A673 (cell line): ENCODE measurements at regions not wholly inside any gene's neighbourhood (a gene's known extent, or its start where the extent isn't known, plus 50 kb on each side); places are given as distances from the start of the nearest gene placed in this dataset.

Experiments
- BruUV-seq: library from RNA; stranded (reverse); fragments of 400-500 nt; replicated peaks from 2 replicates; lab custom pipeline; 2021; lab: Mats Ljungman, UMichigan
- CTCF ChIA-PET: fragments of 300-600 bp; sonication (Branson Sonifier 250); formaldehyde crosslinking; loops from one replicate; lab custom pipeline; 2022; ENCODE audit warnings: antibody characterized with exemption; lab: Charles Lee
- POLR2A ChIA-PET: fragments of 300-600 bp; sonication (Branson Sonifier 250); formaldehyde crosslinking; loops from one replicate; lab custom pipeline; 2022; ENCODE audit warnings: antibody characterized with exemption; ENCODE audit not compliant: low non-redundant PET; lab: Charles Lee
- DNase-seq: peaks from one replicate; pipeline ENCODE4 v3.0.0-alpha.2; 2015; ENCODE audit warnings: low spot score
- H3K27ac ChIP-seq: fragments of 200-600 bp; sonication (generic); 2 replicates; pipeline ENCODE4 v1.5.1; 2016; ENCODE audit warnings: mixed run types, low read depth, mild to moderate bottlenecking, mixed read lengths, antibody characterized with exemption, low read length; ENCODE audit not compliant: poor library complexity, severe bottlenecking
- H3K27me3 ChIP-seq: fragments of 200-600 bp; sonication (generic); replicated peaks from 2 replicates; pipeline ENCODE4 v1.6.1; 2017; ENCODE audit warnings: mixed run types, low read depth, mild to moderate bottlenecking, mixed read lengths, antibody characterized with exemption, low read length; ENCODE audit not compliant: insufficient read depth, poor library complexity
- H3K36me3 ChIP-seq: fragments of 200-600 bp; sonication (generic); 2 replicates; pipeline ENCODE4 v1.6.1; 2016; ENCODE audit warnings: mixed run types, mild to moderate bottlenecking, mixed read lengths, antibody characterized with exemption, low read length; ENCODE audit not compliant: insufficient read depth, poor library complexity, severe bottlenecking
- H3K4me1 ChIP-seq: fragments of 200-600 bp; sonication (generic); 2 replicates; pipeline ENCODE4 v1.6.1; 2017; ENCODE audit warnings: mixed run types, mild to moderate bottlenecking, mixed read lengths, antibody characterized with exemption, low read length; ENCODE audit not compliant: insufficient read depth, poor library complexity, severe bottlenecking
- H3K4me3 ChIP-seq: fragments of 200-600 bp; sonication (generic); 2 replicates; pipeline ENCODE4 v1.5.1; 2016; ENCODE audit warnings: low read depth, mixed run types, mild to moderate bottlenecking, mixed read lengths, low read length; ENCODE audit not compliant: poor library complexity, severe bottlenecking
- H3K9me3 ChIP-seq: fragments of 200-600 bp; sonication (generic); 2 replicates; pipeline ENCODE4 v1.6.1; 2016; ENCODE audit warnings: mixed run types, low read depth, mild to moderate bottlenecking, mixed read lengths, antibody characterized with exemption, low read length; ENCODE audit not compliant: poor library complexity, severe bottlenecking
- EZH2 ChIP-seq: fragments of 200-600 bp; sonication (generic); IDR thresholded peaks from 2 replicates; pipeline ENCODE4 v1.6.1; 2017; ENCODE audit warnings: borderline replicate concordance, low read depth, mild to moderate bottlenecking, mixed read lengths, antibody characterized with exemption, low read length; ENCODE audit not compliant: poor library complexity, severe bottlenecking
- intact Hi-C: fragments of 100-400 bp; cut with micrococcal nuclease; formaldehyde crosslinking; loops from one replicate; pipeline ENCODE4 v1.10.0; 2022; ENCODE audit not compliant: unreplicated experiment
- TF ChIP-seq, protein P1 (sequence below): fragments of 300-800, 200-600 bp; sonication (generic); conservative IDR thresholded peaks from 2 replicates; pipeline ENCODE4 v1.5.1; 2017; ENCODE audit warnings: low read depth, mild to moderate bottlenecking, antibody characterized with exemption, low read length, moderate library complexity, mixed read lengths

DNA sequence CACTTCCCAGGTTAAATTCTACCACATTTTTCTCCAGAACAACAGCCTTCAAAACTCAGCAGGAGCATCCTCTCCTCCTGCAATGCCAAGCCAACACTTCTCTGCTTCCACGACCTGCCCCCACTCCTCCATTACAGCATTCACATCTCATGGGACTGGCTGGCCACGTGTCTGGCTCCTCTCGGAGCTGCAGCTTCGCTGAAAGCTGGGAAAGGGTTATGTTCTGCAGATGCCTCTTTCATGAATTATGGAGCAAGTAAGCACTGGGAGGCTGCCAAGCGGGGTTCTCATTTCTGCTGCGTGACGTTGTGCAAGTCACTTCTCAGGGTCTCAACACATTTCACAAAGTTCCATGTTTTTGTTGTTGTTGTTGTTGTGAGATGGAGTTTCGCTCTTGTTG lies 142.2 kb upstream of the RFLNA start:
- no peak overlapping the region for H3K4me3 ChIP-seq
- H3K9me3 ChIP-seq = no peaks in the 10 kb centered on the region
- ChIA-PET CTCF (no interaction called here), POLR2A (no interaction called here)
- peak; percentile 38 for DNase-seq
- intact Hi-C loops = no loop called here
- H3K36me3 ChIP-seq = no peaks in the 10 kb centered on the region
- TF ChIP-seq, protein P1, sequence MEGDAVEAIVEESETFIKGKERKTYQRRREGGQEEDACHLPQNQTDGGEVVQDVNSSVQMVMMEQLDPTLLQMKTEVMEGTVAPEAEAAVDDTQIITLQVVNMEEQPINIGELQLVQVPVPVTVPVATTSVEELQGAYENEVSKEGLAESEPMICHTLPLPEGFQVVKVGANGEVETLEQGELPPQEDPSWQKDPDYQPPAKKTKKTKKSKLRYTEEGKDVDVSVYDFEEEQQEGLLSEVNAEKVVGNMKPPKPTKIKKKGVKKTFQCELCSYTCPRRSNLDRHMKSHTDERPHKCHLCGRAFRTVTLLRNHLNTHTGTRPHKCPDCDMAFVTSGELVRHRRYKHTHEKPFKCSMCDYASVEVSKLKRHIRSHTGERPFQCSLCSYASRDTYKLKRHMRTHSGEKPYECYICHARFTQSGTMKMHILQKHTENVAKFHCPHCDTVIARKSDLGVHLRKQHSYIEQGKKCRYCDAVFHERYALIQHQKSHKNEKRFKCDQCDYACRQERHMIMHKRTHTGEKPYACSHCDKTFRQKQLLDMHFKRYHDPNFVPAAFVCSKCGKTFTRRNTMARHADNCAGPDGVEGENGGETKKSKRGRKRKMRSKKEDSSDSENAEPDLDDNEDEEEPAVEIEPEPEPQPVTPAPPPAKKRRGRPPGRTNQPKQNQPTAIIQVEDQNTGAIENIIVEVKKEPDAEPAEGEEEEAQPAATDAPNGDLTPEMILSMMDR = no peak
- no peak for TF ChIP-seq EZH2
- peaks cover 12% of the 10 kb centered on the region for H3K4me1 ChIP-seq
- H3K27ac ChIP-seq = no peak overlapping the region
- H3K27me3 ChIP-seq = no peaks in the 10 kb centered on the region
- BruUV-seq = no TSS peak

DNA sequence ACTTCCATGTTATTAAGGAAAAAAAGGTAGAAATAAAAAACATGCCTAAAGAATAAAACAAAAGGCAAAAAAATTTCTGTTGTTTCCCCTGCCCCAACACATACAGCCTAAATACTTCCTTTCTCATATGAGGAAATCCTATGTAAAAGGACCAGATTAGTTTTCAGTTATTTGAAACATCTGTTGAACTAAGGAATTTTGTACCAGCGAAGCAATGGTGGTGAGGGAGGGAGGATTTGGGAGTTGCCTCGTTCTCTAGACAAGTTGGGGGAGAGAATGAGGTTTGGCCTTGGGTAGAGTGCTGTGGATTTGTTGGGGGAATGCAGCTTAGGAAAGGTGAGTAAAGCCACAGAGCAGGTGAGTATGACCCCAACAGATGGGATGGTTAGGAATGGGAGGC lies 141.5 kb upstream of the RFLNA start:
- TF ChIP-seq, protein P1 = no peak
- no peak for TF ChIP-seq EZH2
- Histone ChIP-seq H3K4me3 (no peak overlapping the region), H3K36me3 (no peaks in the 10 kb centered on the region), H3K27ac (no peak overlapping the region), H3K9me3 (no peaks in the 10 kb centered on the region), H3K27me3 (no peaks in the 10 kb centered on the region), H3K4me1 (peaks cover 12% of the 10 kb centered on the region)
- POLR2A ChIA-PET = no interaction called here
- intact Hi-C loops = no loop called here
- BruUV-seq = no TSS peak
- DNase-seq = no peak
- CTCF ChIA-PET = no interaction called here

DNA sequence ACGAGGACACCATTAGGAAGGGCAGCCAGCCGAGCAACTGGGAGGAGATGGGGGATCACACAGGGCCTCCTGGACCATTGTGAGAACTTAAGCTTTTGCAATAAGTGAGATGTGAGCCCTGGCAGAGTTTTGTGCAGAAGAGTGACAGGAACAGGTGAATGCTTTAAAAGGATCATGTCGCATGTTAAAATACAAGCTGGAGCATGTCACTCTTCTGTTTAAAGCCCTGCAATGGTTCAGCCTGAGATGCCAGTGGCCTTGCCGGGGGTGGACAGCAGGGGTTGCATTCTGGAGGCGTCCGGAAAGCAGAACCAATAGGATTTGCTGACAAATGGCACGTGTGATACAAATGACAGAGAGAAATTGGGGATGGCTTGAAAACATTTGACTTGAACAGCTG lies 137.5 kb upstream of the RFLNA start:
- H3K36me3 ChIP-seq = no peaks in the 10 kb centered on the region
- H3K27ac ChIP-seq = no peak overlapping the region
- CTCF ChIA-PET = interaction anchor here (0.5 kb wide), 1 partner anchor 249 kb away, joined by 3 read pairs; no protein-coding TSS in a partner anchor
- H3K4me3 ChIP-seq = no peak overlapping the region
- TF ChIP-seq, protein P1 = no peak
- no peaks in the 10 kb centered on the region for H3K9me3 ChIP-seq
- no peak for DNase-seq
- no TSS peak for BruUV-seq
- POLR2A ChIA-PET = no interaction called here
- intact Hi-C loops = no loop called here
- no peaks in the 10 kb centered on the region for H3K27me3 ChIP-seq
- peaks cover 4% of the 10 kb centered on the region for H3K4me1 ChIP-seq
